Skeletal muscle satellite cell (primary cell): ENCODE measurements at regions not wholly inside any gene's neighbourhood (a gene's known extent, or its start where the extent isn't known, plus 50 kb on each side); places are given as distances from the start of the nearest gene placed in this dataset.

Source experiments
- H3K27me3 ChIP-seq: 2 replicates; pipeline ENCODE4 v1.7.0; 2013; ENCODE audit warnings: low read length; ENCODE audit not compliant: control insufficient read depth, insufficient read depth
- H3K36me3 ChIP-seq: 2 replicates; pipeline ENCODE4 v1.7.0; 2013; ENCODE audit warnings: mild to moderate bottlenecking, control low read depth, low read length; ENCODE audit not compliant: insufficient read depth
- H3K4me1 ChIP-seq: 2 replicates; pipeline ENCODE4 v1.7.0; 2013; ENCODE audit warnings: low read length; ENCODE audit not compliant: control insufficient read depth, insufficient read depth
- H3K4me2 ChIP-seq: 2 replicates; pipeline ENCODE4 v1.7.0; 2013; ENCODE audit warnings: mild to moderate bottlenecking, low read length
- H3K4me3 ChIP-seq: 2 replicates; pipeline ENCODE4 v1.7.0; 2013; ENCODE audit warnings: low read length
- H3K9ac ChIP-seq: 2 replicates; pipeline ENCODE4 v1.7.0; 2013; ENCODE audit warnings: mild to moderate bottlenecking, low read depth, low read length, moderate library complexity
- H3K9me3 ChIP-seq: replicated peaks from 2 replicates; pipeline ENCODE4 v1.7.0; 2013; ENCODE audit warnings: mild to moderate bottlenecking, control low read depth, low read length

DNA sequence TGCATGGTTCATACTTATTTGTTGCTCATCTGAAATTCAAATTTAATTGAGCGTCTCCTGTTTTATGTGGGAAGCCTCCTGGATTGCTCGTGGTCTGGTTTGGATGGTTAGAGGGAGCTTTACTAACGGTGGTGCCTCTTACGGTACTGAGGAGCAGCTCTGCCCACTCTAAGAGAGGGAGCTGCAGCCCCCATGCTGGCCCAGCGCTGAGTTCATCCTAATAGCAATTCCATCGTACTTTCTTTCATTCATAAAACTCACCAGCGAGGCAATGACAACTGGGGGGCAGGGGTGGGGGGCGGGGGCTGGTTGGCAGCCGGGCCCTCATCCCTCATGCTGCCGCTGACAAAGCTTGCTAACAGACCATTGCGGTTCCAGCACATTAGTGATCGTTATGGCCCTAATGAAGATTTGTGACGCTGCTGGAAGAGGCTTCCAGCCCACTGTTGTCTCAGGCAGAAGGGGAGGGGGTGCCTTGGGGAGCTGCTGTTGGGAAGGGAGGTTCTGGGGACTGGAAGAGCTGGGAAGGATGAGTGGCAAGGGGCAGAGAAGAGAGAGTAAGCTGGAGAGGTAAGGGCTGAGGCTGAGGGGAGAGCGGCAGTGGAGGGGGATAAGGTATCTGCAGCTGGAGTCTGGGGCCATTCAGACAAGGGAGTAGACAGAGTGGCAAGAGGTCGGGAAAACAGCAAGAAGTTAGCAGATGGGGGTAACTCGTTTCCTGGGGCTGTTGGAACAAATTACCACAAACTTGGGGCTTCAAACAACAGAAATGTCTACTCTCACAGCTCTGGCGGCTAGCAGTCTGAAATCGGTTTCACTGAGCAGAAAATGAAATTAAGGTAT, 238.1 kb downstream of the LPIN1 start:
- H3K9ac ChIP-seq = no peak overlapping the region
- peaks cover 14% of the 10 kb centered on the region for H3K27me3 ChIP-seq
- H3K4me2 ChIP-seq = no peak overlapping the region
- no peaks in the 10 kb centered on the region for H3K9me3 ChIP-seq
- H3K4me3 ChIP-seq = no peak overlapping the region
- peaks cover 8% of the 10 kb centered on the region for H3K4me1 ChIP-seq
- H3K36me3 ChIP-seq = no peaks in the 10 kb centered on the region

DNA sequence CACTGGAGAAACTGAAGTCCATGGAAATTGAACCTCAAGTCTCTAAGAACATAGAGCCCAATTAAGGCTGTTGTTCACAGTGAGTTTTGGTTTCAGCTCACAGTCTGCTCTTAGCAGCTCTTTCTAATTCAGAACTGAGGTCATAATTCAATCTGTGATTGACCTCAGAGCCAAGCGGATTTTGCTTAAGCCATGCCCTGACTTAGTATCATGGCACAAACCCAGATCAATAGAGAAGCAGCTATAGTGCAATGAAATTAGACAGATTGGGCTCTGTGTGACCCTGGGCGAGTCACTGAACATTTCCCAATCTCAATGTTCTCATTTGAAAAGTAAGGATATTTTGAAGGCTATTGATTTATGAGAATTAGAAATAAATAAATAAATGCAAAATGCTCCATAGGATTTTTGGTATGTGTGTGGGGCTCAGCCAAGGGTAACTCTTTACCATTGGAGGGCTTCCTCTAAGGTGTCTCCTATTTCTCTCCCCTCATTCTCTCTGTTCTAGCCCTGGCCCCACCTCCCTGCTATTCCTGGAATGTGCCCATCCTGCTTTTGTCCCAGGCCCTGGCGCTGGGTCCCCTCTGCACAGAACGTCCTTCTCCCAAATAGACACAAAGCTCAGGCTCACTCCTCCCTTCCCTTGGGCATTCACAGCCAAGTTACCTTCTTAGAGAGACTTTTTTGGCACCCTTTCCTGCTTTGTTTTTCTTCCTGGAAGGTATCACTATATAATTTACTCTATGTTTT, 239.6 kb downstream of the LPIN1 start:
- Histone ChIP-seq H3K9me3 (no peaks in the 10 kb centered on the region), H3K4me3 (no peak overlapping the region), H3K4me2 (no peak overlapping the region), H3K27me3 (peaks cover 14% of the 10 kb centered on the region), H3K4me1 (peaks cover 3% of the 10 kb centered on the region), H3K9ac (no peak overlapping the region), H3K36me3 (no peaks in the 10 kb centered on the region)

DNA sequence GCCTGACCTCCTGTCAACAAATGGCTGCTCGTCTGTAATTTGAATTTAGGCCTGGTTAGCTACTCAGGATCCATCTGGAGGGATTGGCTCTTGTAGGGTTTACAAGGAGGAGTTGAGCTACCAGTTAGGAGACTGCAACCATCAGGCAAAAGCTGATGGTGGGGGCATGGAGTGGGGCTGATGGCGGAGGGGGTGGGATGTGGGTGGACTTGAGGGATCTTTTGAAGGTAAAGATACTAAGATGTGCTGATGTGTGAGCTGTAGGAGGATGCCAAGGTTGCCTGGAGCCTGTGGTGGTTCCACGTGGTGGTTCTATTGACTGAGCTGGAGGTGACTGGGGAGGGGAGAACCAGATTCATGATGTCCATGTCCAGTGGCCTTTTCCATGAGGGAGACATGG, 240.7 kb downstream of the LPIN1 start:
- H3K27me3 ChIP-seq = peaks cover 14% of the 10 kb centered on the region
- no peak overlapping the region for H3K4me2 ChIP-seq
- no peak overlapping the region for H3K9ac ChIP-seq
- no peaks in the 10 kb centered on the region for H3K9me3 ChIP-seq
- no peaks in the 10 kb centered on the region for H3K36me3 ChIP-seq
- no peaks in the 10 kb centered on the region for H3K4me1 ChIP-seq
- no peak overlapping the region for H3K4me3 ChIP-seq

DNA sequence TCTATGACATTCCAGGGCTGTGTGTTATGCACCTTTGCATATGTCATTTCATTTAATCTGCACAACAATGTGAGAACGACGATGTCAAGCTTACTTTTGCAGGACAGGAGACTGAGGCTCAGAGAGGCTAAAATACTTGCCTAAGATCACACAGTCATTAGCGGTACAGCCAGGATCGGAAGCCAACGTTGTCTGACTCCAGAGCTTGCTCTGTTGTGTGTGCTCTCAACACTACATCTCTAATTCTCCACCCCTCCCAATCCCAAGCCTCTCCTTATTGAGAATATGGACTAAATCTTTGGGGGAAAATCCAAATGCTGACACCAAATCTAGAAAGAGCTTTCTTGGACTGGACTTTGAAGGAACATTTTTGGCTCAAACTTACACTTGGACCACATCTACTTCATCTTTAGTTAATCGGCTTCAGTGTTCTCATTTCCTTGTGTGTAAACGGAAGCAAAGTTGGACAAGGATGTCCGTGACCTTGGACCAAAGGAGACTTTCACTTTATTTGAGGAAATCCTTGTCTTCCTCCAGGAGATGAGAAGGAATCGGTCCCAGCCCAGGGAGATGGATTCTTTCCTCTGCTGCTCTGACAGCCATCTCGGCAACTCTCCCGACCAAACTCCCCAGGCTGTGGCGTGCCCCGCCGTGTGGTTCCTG, 242.4 kb downstream of the LPIN1 start:
- Histone ChIP-seq H3K27me3 (peaks cover 10% of the 10 kb centered on the region), H3K4me1 (no peaks in the 10 kb centered on the region), H3K9me3 (no peaks in the 10 kb centered on the region), H3K4me3 (no peak overlapping the region), H3K4me2 (no peak overlapping the region), H3K9ac (no peak overlapping the region), H3K36me3 (no peaks in the 10 kb centered on the region)

DNA sequence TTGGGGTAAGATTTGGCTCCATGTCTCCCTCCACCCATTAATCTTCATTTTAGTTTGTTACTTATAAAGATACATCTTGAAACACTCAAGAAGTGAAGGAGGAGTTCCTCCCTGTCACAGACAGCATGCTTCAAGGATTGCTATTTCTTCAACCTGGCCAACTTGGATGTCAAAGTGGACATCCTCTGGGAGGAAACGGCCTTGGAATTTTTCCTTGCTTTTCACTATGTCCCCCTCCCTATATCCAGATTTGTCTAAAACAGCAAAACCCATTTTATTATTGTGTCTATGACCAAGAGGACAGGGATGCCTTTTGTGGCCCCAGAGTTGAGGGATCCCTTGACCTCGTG, 242.9 kb downstream of the LPIN1 start:
- H3K4me2 ChIP-seq = no peak overlapping the region
- H3K4me3 ChIP-seq = no peak overlapping the region

DNA sequence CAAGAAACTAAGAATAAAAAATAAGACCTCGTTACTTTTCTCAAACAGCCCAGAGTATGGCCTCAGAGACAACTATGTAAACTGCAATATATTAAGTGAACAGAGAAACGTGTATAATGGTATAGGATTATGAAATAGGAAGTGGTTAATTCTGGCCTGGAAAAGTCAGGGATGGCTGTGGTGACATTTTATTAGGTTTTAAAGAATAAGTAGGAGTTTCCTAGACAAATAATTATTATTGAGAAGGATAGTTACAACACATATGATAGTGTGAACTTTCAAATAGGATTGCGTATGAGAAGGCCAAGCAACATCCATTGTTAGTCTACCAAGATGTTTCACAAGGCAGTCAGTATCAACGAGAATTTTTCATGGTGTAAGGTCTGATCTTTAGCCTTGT, 244.1 kb downstream of the LPIN1 start:
- no peak overlapping the region for H3K4me2 ChIP-seq
- H3K9me3 ChIP-seq = no peaks in the 10 kb centered on the region
- peaks cover 6% of the 10 kb centered on the region for H3K4me1 ChIP-seq
- H3K27me3 ChIP-seq = no peaks in the 10 kb centered on the region
- no peak overlapping the region for H3K4me3 ChIP-seq
- H3K9ac ChIP-seq = no peak overlapping the region
- H3K36me3 ChIP-seq = no peaks in the 10 kb centered on the region

More for the DNA sequence above, 242.9 kb downstream of the LPIN1 start:
- no peaks in the 10 kb centered on the region for H3K36me3 ChIP-seq
- H3K4me1 ChIP-seq = no peaks in the 10 kb centered on the region
- peaks cover 10% of the 10 kb centered on the region for H3K27me3 ChIP-seq
- H3K9ac ChIP-seq = no peak overlapping the region
- H3K9me3 ChIP-seq = no peaks in the 10 kb centered on the region

DNA sequence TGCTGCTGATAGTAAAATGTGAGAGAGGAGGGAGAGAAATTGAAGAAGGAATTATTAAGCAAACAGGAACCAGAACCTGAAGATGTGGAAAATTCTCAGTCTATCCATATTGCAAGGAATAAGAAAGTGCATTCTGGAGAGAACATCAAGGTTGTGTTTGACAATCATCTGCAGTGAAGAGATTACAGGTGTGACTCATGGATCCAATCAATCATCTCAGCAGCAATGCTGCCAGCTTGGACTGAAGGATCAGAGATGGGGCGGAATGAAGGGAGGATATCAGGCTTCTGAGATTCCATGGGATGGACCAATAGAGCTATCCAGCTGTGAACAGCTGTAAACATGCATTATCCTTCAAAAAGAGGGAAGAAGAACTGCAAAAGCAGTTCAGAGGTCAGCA, 247.3 kb downstream of the LPIN1 start:
- no peaks in the 10 kb centered on the region for H3K9me3 ChIP-seq
- H3K9ac ChIP-seq = no peak overlapping the region
- H3K36me3 ChIP-seq = no peaks in the 10 kb centered on the region
- H3K4me3 ChIP-seq = no peak overlapping the region
- no peaks in the 10 kb centered on the region for H3K27me3 ChIP-seq
- H3K4me1 ChIP-seq = peaks cover 29% of the 10 kb centered on the region
- H3K4me2 ChIP-seq = no peak overlapping the region

DNA sequence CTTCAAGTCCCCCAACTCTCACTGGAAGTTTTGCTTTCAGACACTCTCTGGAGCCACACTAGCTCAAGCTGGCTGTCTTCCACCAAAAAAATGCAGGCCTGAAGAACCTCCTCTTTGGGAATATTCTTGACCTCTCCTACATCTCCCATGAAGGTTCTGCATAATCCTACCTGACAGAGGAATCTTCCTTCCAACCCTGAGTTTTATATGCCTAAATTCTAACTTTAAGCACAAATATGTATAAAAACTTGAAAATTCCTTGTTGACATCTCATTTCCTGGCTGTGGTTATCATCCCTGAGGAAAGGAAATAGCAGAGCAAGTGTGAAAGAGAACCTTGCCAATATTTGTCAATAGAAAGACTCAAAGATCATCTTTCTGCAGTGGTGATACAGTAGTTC, 249.0 kb downstream of the LPIN1 start:
- Histone ChIP-seq H3K36me3 (no peaks in the 10 kb centered on the region), H3K4me3 (no peak overlapping the region), H3K4me2 (peak overlapping the region; percentile 24), H3K9ac (no peak overlapping the region), H3K27me3 (no peaks in the 10 kb centered on the region), H3K4me1 (peaks cover 35% of the 10 kb centered on the region), H3K9me3 (no peaks in the 10 kb centered on the region)

DNA sequence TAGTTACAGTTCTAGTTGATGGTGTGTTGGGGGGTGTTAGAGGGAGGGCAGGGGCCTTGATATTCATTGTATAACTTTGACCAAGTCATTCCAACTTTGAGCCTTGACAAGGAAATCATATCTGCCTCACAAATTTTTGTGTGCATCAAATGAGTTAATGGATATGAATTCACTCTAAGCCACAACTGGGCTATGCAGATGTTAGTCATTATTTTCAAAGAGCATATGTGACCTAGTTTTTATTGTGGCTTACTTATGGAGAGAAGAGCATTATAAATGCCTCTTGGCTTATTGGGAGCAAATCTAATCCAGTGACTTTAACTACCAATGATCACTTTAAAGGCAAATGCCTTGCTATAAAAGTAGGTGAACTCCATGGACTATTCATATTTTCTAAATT, 250.2 kb downstream of the LPIN1 start:
- Histone ChIP-seq H3K36me3 (no peaks in the 10 kb centered on the region), H3K27me3 (no peaks in the 10 kb centered on the region), H3K9me3 (no peaks in the 10 kb centered on the region), H3K4me1 (peaks cover 35% of the 10 kb centered on the region), H3K9ac (no peak overlapping the region), H3K4me3 (no peak overlapping the region), H3K4me2 (no peak overlapping the region)

DNA sequence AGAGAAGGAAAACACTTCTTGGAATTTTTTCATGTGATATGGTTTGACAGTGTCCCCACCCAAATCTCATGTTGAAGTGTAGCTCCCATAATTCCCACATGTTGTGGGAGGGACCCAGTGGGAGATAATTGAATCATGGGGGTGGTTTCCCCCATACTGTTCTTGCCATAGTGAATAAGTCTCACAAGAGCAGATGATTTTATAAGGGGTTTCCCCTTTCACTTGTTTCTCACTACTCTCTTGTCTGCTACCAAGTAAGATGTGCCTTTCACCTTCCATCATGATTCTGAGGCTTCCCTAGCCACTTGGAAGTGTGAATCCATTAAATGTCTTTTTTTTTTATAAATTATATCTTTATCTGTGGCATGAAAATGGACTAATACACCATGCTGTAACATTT, 250.7 kb downstream of the LPIN1 start:
- Histone ChIP-seq H3K36me3 (no peaks in the 10 kb centered on the region), H3K27me3 (no peaks in the 10 kb centered on the region), H3K4me2 (no peak overlapping the region), H3K9me3 (no peaks in the 10 kb centered on the region), H3K9ac (no peak overlapping the region), H3K4me3 (no peak overlapping the region), H3K4me1 (peaks cover 35% of the 10 kb centered on the region)

DNA sequence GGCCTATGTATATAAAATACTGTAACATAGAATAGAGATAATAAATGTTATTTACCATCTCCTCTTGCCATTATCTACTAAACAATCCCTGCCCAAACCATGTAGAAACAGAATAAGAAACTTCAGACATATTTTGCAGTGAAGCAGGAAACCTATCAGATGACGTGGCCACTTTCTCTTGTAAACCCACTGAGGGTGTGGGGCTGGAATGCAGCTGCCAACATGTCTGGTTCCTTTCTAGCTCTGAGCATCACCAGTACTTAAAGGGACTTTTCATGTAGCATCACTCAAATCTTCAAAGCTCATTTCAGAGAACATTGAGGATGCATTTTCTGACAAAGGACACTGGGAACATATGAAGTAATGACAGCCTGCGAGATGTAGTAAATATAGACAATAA, 251.8 kb downstream of the LPIN1 start:
- peak overlapping the region; percentile 18 for H3K4me3 ChIP-seq
- H3K27me3 ChIP-seq = no peaks in the 10 kb centered on the region
- no peaks in the 10 kb centered on the region for H3K36me3 ChIP-seq
- peak overlapping the region; percentile 41 for H3K4me2 ChIP-seq
- H3K4me1 ChIP-seq = peaks cover 35% of the 10 kb centered on the region
- H3K9me3 ChIP-seq = no peaks in the 10 kb centered on the region
- peak overlapping the region; percentile 44 for H3K9ac ChIP-seq
